Heart left ventricle (tissue), 16 donors: ENCODE measurements at regions not wholly inside any gene's neighbourhood (a gene's known extent, or its start where the extent isn't known, plus 50 kb on each side); places are given as distances from the start of the nearest gene placed in this dataset.

Experiments used
- ATAC-seq, 4 donors: fragments of 200-7000 bp; cut with Tn5 transposase; one replicate each; pipeline ENCODE4 v1.9.1; 2020 to 2022; ENCODE audit warnings: moderate library complexity in 4 of 4, mild to moderate bottlenecking in 3 of 4, moderate number of reproducible peaks in 1 of 4
- DNase-seq, 5 donors: peaks; one replicate each; pipeline ENCODE4 v3.0.0-alpha.2; 2020
- H3K27ac ChIP-seq, 12 donors: fragments of 200-600 bp; sonication (generic) in 4 of 12; one replicate each; pipeline versions ENCODE4 v1.5.0 to v1.8.0; 2016 to 2022; ENCODE audit warnings: mild to moderate bottlenecking in 2 of 12
- H3K27me3 ChIP-seq, 9 donors: fragments of 200-600 bp; sonication (generic) in 2 of 9; one replicate each; pipeline versions ENCODE4 v1.5.1 to v1.8.0; 2016 to 2022; ENCODE audit warnings: mild to moderate bottlenecking in 3 of 9
- H3K36me3 ChIP-seq, 9 donors: fragments of 200-600 bp; sonication (generic) in 2 of 9; one replicate each; pipeline versions ENCODE4 v1.5.0 to v1.8.0; 2018 to 2022; ENCODE audit warnings: mild to moderate bottlenecking in 2 of 9
- H3K4me1 ChIP-seq, 12 donors: fragments of 200-600 bp; sonication (generic) in 4 of 12; one replicate each; pipeline versions ENCODE4 v1.5.0 to v1.8.0; 2016 to 2022; ENCODE audit warnings: mild to moderate bottlenecking in 3 of 12
- H3K4me3 ChIP-seq, 12 donors: fragments of 200-600 bp; sonication (generic) in 4 of 12; one replicate each; pipeline versions ENCODE4 v1.5.0 to v1.8.0; 2017 to 2022; ENCODE audit warnings: mild to moderate bottlenecking in 9 of 12, moderate library complexity in 4 of 12
- H3K9me3 ChIP-seq, 12 donors: fragments of 200-600 bp; sonication (generic) in 4 of 12; one replicate each; pipeline versions ENCODE4 v1.5.0 to v1.8.0; 2016 to 2022; ENCODE audit warnings: mild to moderate bottlenecking in 1 of 12
- CTCF ChIP-seq, 12 donors: fragments of 200-600 bp; sonication (generic) in 4 of 12; IDR thresholded peaks; one replicate each; pipeline versions ENCODE4 v1.5.0 to v1.8.0; 2018 to 2022; ENCODE audit warnings: antibody characterized with exemption in 12 of 12, mild to moderate bottlenecking in 5 of 12
- POLR2A ChIP-seq, 2 donors: fragments of 450-650 bp; IDR thresholded peaks; one replicate each; pipeline ENCODE4 v1.6.1; 2017; ENCODE audit warnings: antibody characterized with exemption in 2 of 2, mild to moderate bottlenecking in 2 of 2, moderate library complexity in 2 of 2
- WGBS, 4 donors: extraction: QIAGEN DNeasy Blood & Tissue Kit in 2 of 4; methylation state at CpG; one replicate each; pipeline versions ENCODE4 v1.1.5 to v1.1.7; 2013 to 2018; 5-methylcytosine and 5-hydroxymethylcytosine counted together
- intact Hi-C, 10 donors: fragments of 100-400 bp; cut with DNase I; formaldehyde crosslinking; loops; one replicate each; pipeline versions ENCODE4 v1.11.1 to v1.14.2; 2022
- donor health status: ischemic (EF 13 %, LVEDD 7.1; RV severe dilation, severe dysfunction).
- donor health status: healthy with polysubstance abuse.
- donor health status: DM: no; HTN: yes; CAD: no.
- donor health status: DM: no; HTN: no; CAD: no.
- donor health status: ischemic (EF 25% LVEDD 6.9; RV normal size, moderate dysfunction).
- donor health status: ischemic (EF 25% LVEDD 5.7; RV mildly dilated, moderate dysfunction).
- donor health status: healthy.
- donor health status: DM: yes; HTN: yes; CAD: no.
- donor health status: ischemic (EF 35%, LVEDD 5.7; RV mildly dilated, moderate dysfunction).
- donor health status: nonischemic (EF 11% LVEDD 7.7; RV severe dilation, severe dysfunction).
- donor health status: DM: yes; HTN: yes; CAD: no.
- donor health status: PGD.
- donor health status: ischemic (EF 29% LVEDD 5.4; RV normal size, mild dysfunction).
- donor health status: nonischemic (EF 23%, LVEDD 6.1; RV moderate dilation, normal function).

- Histone ChIP-seq H3K4me1 (no peaks in the 10 kb centered on the region), H3K27me3 (no peaks in the 10 kb centered on the region), H3K36me3 (no peaks in the 10 kb centered on the region), H3K4me3 (no peak overlapping the region), H3K9me3 (peaks cover 0 to 5% (median 0%) of the 10 kb centered on the region in 12 donors), H3K27ac (no peak overlapping the region)
- TF ChIP-seq POLR2A (IDR thresholded peaks at IDR 0.05), result no peak
- ATAC-seq, result no peak
- WGBS, 4 donors, result 79 to 86% (median 82%) methylated on average over 3 of the region's 3 CpGs
- intact Hi-C loops, result no loop called here
- no peak for DNase-seq
Observed at GRCh38 chr6:18883851-18884250, 496.7 kb downstream of the RNF144B start.

GRCh38 chr6:18893540-18894269, 506.6 kb downstream of the RNF144B start:
- ATAC-seq, result no peak
- WGBS, 4 donors, result 9 to 17% (median 11%) methylated on average over 7 of the region's 7 CpGs
- intact Hi-C loops, result no loop called here

GRCh38 chr6:18897350-18897749, 510.2 kb downstream of the RNF144B start:
- Histone ChIP-seq H3K4me1 (peaks cover 0 to 7% (median 0%) of the 10 kb centered on the region in 12 donors), H3K27ac (no peak overlapping the region), H3K9me3 (no peaks in the 10 kb centered on the region), H3K36me3 (no peaks in the 10 kb centered on the region), H3K27me3 (no peaks in the 10 kb centered on the region), H3K4me3 (no peak overlapping the region)
- DNase-seq (no peak), ATAC-seq (no peak)
- intact Hi-C loops, result no loop called here
- TF ChIP-seq CTCF (IDR thresholded peaks at IDR 0.05) (no peak), POLR2A (IDR thresholded peaks at IDR 0.05) (no peak)

More at GRCh38 chr6:18893540-18894269, 506.6 kb downstream of the RNF144B start:
- Histone ChIP-seq H3K27me3 (no peaks in the 10 kb centered on the region), H3K4me3 (no peak overlapping the region), H3K27ac (no peak overlapping the region), H3K36me3 (no peaks in the 10 kb centered on the region), H3K9me3 (no peaks in the 10 kb centered on the region), H3K4me1 (peaks cover 0 to 7% (median 0%) of the 10 kb centered on the region in 12 donors)
- TF ChIP-seq POLR2A (IDR thresholded peaks at IDR 0.05), result no peak
- TF ChIP-seq CTCF (IDR thresholded peaks at IDR 0.05), result no peak
- no peak for DNase-seq

GRCh38 chr6:18904681-18905080, 517.5 kb downstream of the RNF144B start:
- H3K4me1 ChIP-seq, result no peaks in the 10 kb centered on the region
- no peaks in the 10 kb centered on the region for H3K36me3 ChIP-seq
- no peak for DNase-seq
- H3K4me3 ChIP-seq, result no peak overlapping the region
- WGBS, 4 donors, result 73 to 84% (median 83%) methylated on average over 2 of the region's 2 CpGs
- H3K9me3 ChIP-seq, result no peaks in the 10 kb centered on the region
- TF ChIP-seq POLR2A (IDR thresholded peaks at IDR 0.05) (no peak), CTCF (IDR thresholded peaks at IDR 0.05) (no peak)
- no peak for ATAC-seq
- intact Hi-C loops, result no loop called here
- H3K27ac ChIP-seq, result no peak overlapping the region
- H3K27me3 ChIP-seq, result no peaks in the 10 kb centered on the region

GRCh38 chr6:18920701-18921100, 533.6 kb downstream of the RNF144B start:
- Histone ChIP-seq H3K4me3 (no peak overlapping the region), H3K27ac (no peak overlapping the region), H3K9me3 (no peaks in the 10 kb centered on the region), H3K36me3 (no peaks in the 10 kb centered on the region), H3K4me1 (no peaks in the 10 kb centered on the region), H3K27me3 (no peaks in the 10 kb centered on the region)
- DNase-seq (no peak), ATAC-seq (no peak)
- intact Hi-C loops, result no loop called here
- TF ChIP-seq POLR2A (IDR thresholded peaks at IDR 0.05), result no peak
- TF ChIP-seq CTCF (IDR thresholded peaks at IDR 0.05), result no peak
- WGBS, 4 donors, result 72 to 79% (median 73%) methylated on average over 3 of the region's 3 CpGs
